Keratinocyte (primary cell): ENCODE measurements at regions not wholly inside any gene's neighbourhood (a gene's known extent, or its start where the extent isn't known, plus 50 kb on each side); places are given as distances from the start of the nearest gene placed in this dataset.

ENCODE experiments used
- DNase-seq: peaks from one replicate; pipeline ENCODE4 v3.0.0-alpha.2; 2011; ENCODE audit warnings: low read depth, missing footprints, low spot score
- FAIRE-seq: peaks from 2 replicates; lab custom pipeline; 2011; peaks lifted over from hg19 to GRCh38; lab: Jason Lieb, UNC
- H2AFZ ChIP-seq: 2 replicates; pipeline ENCODE4 v1.6.0; 2012; ENCODE audit warnings: low read length, control low read depth, inconsistent platforms; ENCODE audit not compliant: control insufficient read depth
- H3K27ac ChIP-seq: 2 replicates; pipeline ENCODE4 v1.5.1; 2011; ENCODE audit warnings: low read length; ENCODE audit not compliant: control insufficient read depth, insufficient read depth
- H3K27me3 ChIP-seq: 3 replicates; pipeline ENCODE4 v1.6.0; 2011; ENCODE audit warnings: low read length; ENCODE audit not compliant: control insufficient read depth, insufficient read depth; ENCODE audit errors: extremely low read depth
- H3K36me3 ChIP-seq, 2 experiments: 2 replicates in 1 of 2; 3 replicates in 1 of 2; pipeline ENCODE4 v1.5.1; 2011; ENCODE audit warnings: low read length in 2 of 2, mild to moderate bottlenecking in 1 of 2; ENCODE audit not compliant: control insufficient read depth in 2 of 2, insufficient read depth in 2 of 2; ENCODE audit errors: extremely low read depth in 1 of 2
- H3K4me1 ChIP-seq: 3 replicates; pipeline ENCODE4 v1.5.1; 2011; ENCODE audit warnings: low read length; ENCODE audit not compliant: control insufficient read depth, insufficient read depth; ENCODE audit errors: extremely low read depth
- H3K4me2 ChIP-seq: 3 replicates; pipeline ENCODE4 v1.6.0; 2011; ENCODE audit warnings: low read depth, low read length; ENCODE audit not compliant: control insufficient read depth, insufficient read depth; ENCODE audit errors: extremely low read depth
- H3K4me3 ChIP-seq, 3 experiments: fragments of 200-600 bp in 1 of 3; sonication (generic) in 1 of 3; 2 replicates in 2 of 3; 3 replicates in 1 of 3; pipeline ENCODE4 v1.5.1; 2011 to 2016; ENCODE audit warnings: low read length in 3 of 3, mild to moderate bottlenecking in 3 of 3, control low read depth in 2 of 3, inconsistent platforms in 1 of 3, low read depth in 1 of 3, mixed read lengths in 1 of 3, mixed run types in 1 of 3, moderate library complexity in 1 of 3; ENCODE audit not compliant: control insufficient read depth in 2 of 3, insufficient read depth in 2 of 3; ENCODE audit errors: extremely low read depth in 1 of 3
- H3K79me2 ChIP-seq: 2 replicates; pipeline ENCODE4 v1.6.0; 2012; ENCODE audit warnings: low read length; ENCODE audit not compliant: control insufficient read depth, insufficient read depth
- H3K9ac ChIP-seq: 3 replicates; pipeline ENCODE4 v1.6.0; 2011; ENCODE audit warnings: low read length; ENCODE audit not compliant: control insufficient read depth, insufficient read depth; ENCODE audit errors: extremely low read depth
- H3K9me1 ChIP-seq: 3 replicates; pipeline ENCODE4 v1.6.0; 2011; ENCODE audit warnings: low read length; ENCODE audit not compliant: control insufficient read depth, insufficient read depth; ENCODE audit errors: extremely low read depth
- H3K9me3 ChIP-seq: 2 replicates; pipeline ENCODE4 v1.5.1; 2012; ENCODE audit warnings: low read depth, low read length; ENCODE audit not compliant: control insufficient read depth
- H4K20me1 ChIP-seq: 3 replicates; pipeline ENCODE4 v1.6.0; 2011; ENCODE audit warnings: low read length; ENCODE audit not compliant: control insufficient read depth, insufficient read depth; ENCODE audit errors: extremely low read depth
- EZH2 ChIP-seq: IDR thresholded peaks from one replicate; pipeline ENCODE4 v1.6.1; 2012; ENCODE audit warnings: inconsistent platforms, mild to moderate bottlenecking, low read length, moderate library complexity
- dilution Hi-C: fragments of 300-500 bp; cut with MboI; formaldehyde crosslinking; loops from one replicate; pipeline ENCODE4 v1.7.0; 2020; ENCODE audit warnings: low sequenced_read_pairs; ENCODE audit not compliant: extremely low pct_ligation_motif_present
- TF ChIP-seq, protein P1 (sequence below), 3 experiments: IDR thresholded peaks in 1 of 3; conservative IDR thresholded peaks in 1 of 3; optimal IDR thresholded peaks in 1 of 3; 2 replicates in 2 of 3; 3 replicates in 1 of 3; pipeline versions ENCODE3 to v1.5.1; 2011; ENCODE audit warnings: low read length in 3 of 3, mild to moderate bottlenecking in 3 of 3, moderate library complexity in 2 of 3, control low read depth in 1 of 3, inconsistent platforms in 1 of 3; ENCODE audit not compliant: insufficient read depth in 2 of 3; ENCODE audit errors: extremely low read depth in 1 of 3

DNA sequence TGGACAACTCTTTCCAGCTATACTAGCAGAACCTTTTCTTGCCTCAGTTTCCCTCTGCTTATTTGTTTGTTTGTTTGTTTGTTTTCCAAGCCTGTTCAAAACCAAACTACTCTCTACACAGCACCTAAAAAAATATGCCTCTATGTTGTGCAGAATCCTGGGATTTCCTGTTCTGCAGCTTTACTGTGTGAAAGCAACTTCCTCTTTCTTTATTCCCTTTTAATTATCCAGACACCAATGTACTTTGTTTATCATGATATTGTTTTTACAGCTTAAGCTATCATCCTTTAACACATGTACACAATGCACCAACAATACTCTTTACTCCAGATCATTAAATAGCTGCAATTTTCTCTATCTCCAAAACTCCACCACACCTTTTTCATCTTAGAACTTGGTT is 259.5 kb downstream of the EPHA4 start:
- DNase-seq = no peak
- H3K27me3 ChIP-seq = no peaks in the 10 kb centered on the region
- no peak overlapping the region for H3K4me3 ChIP-seq
- dilution Hi-C loops = no loop called here
- no peak overlapping the region for H3K27ac ChIP-seq
- H4K20me1 ChIP-seq = no peaks in the 10 kb centered on the region
- H3K4me2 ChIP-seq = no peak overlapping the region
- H3K4me1 ChIP-seq = no peaks in the 10 kb centered on the region
- no peak overlapping the region for H3K9ac ChIP-seq
- no peak overlapping the region for H2AFZ ChIP-seq
- no peaks in the 10 kb centered on the region for H3K9me1 ChIP-seq
- H3K36me3 ChIP-seq = no peaks in the 10 kb centered on the region
- H3K79me2 ChIP-seq = no peaks in the 10 kb centered on the region
- FAIRE-seq = no peak
- TF ChIP-seq EZH2 = no peak
- TF ChIP-seq, protein P1, sequence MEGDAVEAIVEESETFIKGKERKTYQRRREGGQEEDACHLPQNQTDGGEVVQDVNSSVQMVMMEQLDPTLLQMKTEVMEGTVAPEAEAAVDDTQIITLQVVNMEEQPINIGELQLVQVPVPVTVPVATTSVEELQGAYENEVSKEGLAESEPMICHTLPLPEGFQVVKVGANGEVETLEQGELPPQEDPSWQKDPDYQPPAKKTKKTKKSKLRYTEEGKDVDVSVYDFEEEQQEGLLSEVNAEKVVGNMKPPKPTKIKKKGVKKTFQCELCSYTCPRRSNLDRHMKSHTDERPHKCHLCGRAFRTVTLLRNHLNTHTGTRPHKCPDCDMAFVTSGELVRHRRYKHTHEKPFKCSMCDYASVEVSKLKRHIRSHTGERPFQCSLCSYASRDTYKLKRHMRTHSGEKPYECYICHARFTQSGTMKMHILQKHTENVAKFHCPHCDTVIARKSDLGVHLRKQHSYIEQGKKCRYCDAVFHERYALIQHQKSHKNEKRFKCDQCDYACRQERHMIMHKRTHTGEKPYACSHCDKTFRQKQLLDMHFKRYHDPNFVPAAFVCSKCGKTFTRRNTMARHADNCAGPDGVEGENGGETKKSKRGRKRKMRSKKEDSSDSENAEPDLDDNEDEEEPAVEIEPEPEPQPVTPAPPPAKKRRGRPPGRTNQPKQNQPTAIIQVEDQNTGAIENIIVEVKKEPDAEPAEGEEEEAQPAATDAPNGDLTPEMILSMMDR (optimal IDR thresholded peaks at IDR 0.05 in 1 of 3, IDR thresholded peaks at IDR 0.05 in 1 of 3, conservative IDR thresholded peaks at IDR 0.05 in 1 of 3; ENCODE audit: extremely low read depth in 1 of 3, insufficient read depth in 2 of 3, low read length in 3 of 3) = no peak
- no peaks in the 10 kb centered on the region for H3K9me3 ChIP-seq

DNA sequence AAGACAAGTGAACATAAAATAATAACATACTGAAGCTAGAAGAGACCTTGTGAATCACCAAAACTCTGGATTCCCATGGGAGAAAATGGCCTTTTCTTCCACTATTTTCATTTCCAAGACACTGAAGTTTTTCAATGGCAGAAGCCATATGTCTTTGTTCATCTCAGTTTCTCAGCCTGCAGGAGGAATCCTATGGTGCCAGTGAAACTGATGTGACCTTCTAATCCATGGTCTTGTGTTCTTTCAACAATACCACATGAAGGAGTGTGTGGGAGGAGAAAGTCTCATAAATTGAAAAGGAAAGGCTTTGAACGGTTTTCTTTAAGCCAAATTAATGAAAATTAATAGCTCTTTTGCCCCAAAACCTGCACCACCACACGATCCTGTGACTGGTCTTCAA is 257.3 kb downstream of the EPHA4 start:
- no peaks in the 10 kb centered on the region for H3K4me1 ChIP-seq
- no peaks in the 10 kb centered on the region for H3K9me3 ChIP-seq
- dilution Hi-C loops = no loop called here
- no peaks in the 10 kb centered on the region for H4K20me1 ChIP-seq
- no peak overlapping the region for H3K4me3 ChIP-seq
- H3K9me1 ChIP-seq = no peaks in the 10 kb centered on the region
- no peaks in the 10 kb centered on the region for H3K36me3 ChIP-seq
- TF ChIP-seq EZH2 = no peak
- TF ChIP-seq, protein P1 (optimal IDR thresholded peaks at IDR 0.05 in 1 of 3, IDR thresholded peaks at IDR 0.05 in 1 of 3, conservative IDR thresholded peaks at IDR 0.05 in 1 of 3; ENCODE audit: extremely low read depth in 1 of 3, insufficient read depth in 2 of 3, low read length in 3 of 3) = no peak
- no peaks in the 10 kb centered on the region for H3K27me3 ChIP-seq
- no peak overlapping the region for H3K4me2 ChIP-seq
- H3K9ac ChIP-seq = no peak overlapping the region
- DNase-seq = no peak
- no peak for FAIRE-seq
- no peaks in the 10 kb centered on the region for H3K79me2 ChIP-seq
- no peak overlapping the region for H3K27ac ChIP-seq
- no peak overlapping the region for H2AFZ ChIP-seq
